ENCODE measurements at regions not wholly inside any gene's neighbourhood (a gene's known extent, or its start where the extent isn't known, plus 50 kb on each side); places are given as distances from the start of the nearest gene placed in this dataset.
"Not testable (repeated sequence)": the region's sequence is repeated elsewhere in the genome, so short reads cannot be mapped to it uniquely, and the experiment has no call there.

- DNase-seq: no peak
Measured at GRCh38 chr2:180591947-180592346, 388.5 kb upstream of the UBE2E3 start.

DNA sequence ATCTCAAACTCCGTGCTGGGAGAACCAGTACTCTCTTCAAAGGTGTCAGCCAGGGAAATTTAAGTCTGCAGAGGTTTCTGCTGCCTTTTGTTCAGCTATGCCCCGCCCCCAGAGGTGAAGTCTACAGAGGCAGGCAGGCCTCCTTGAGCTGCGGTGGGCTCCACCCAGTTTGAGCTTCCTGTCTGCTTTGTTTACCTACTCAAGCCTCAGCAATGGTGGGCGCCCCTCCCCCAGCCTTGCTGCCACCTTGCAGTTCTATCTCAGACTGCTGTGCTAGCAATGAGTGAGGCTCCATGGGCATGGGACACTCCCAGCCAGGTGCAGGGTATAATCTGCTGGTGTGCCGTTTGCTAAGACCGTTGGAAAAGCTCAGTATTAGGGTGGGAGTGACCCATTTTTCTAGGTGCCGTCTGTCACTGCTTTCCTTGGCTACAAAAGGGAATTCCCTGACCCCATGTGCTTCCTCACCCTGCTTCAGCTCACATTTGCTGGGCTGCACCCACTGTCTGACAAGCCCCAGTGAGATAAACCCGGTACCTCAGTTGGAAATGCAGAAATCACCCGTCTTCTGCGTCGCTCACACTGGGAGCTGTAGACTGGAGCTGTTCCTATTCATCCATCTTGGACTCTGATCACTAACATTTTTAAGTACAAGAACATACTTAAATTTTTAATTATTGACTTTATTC, 389.2 kb upstream of the UBE2E3 start:
- not testable (repeated sequence) for DNase-seq

DNA sequence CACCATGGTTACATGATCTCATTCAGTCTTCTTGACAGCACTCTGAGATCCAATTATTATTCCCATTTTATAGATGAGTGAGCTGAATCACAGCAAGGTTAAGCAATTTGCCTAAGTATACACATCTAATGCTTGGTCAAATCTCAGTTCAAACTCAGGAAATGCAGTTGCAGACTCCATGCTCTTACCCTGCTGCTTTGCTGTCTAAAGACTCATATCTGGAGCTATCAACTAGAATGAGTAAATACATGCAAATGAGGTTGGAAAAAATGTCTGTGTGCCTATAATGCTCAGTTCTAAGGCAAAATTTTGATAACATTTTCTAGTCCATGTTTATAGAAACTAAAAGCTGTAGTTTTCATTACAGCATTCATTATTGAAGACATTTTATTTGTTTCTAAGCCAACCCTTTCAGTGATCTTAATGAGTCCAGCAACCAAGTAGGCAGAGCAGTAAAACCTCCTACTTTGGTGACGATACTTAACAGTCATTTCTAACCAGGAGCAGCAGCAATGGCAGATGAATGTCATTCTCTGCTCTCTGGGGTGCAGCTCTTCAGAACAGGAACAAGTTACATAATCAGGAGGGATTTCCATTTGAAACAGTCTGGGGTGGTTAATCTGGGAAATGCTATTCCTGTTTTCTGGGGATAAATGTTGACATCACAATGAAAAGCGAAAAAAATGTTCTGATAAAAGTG, 396.8 kb upstream of the UBE2E3 start:
- DNase-seq: no peak

- DNase-seq: no peak
Measured at GRCh38 chr2:180579388-180579787, 401.0 kb upstream of the UBE2E3 start.

GRCh38 chr2:180578441-180578840, 402.0 kb upstream of the UBE2E3 start:
- DNase-seq: no peak

DNA sequence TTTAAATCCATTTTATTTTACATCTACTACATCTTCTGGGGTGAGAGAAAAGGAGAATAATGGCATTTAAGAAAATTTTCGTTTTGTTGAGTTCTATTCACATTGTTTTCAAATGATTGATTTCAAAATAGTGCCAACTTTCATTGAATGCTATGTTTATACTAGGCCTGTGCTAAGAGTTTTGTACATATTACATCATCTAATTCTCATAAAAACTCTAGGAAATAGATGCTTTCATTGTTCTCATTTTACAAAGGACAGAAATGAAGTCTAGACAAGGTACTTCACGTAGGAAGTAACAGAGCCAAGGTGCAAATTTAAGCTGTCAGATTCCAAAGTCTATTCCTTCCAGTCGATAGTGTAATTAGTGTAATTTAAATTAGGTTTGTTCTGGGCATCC, 402.8 kb upstream of the UBE2E3 start:
- no peak for DNase-seq

DNA sequence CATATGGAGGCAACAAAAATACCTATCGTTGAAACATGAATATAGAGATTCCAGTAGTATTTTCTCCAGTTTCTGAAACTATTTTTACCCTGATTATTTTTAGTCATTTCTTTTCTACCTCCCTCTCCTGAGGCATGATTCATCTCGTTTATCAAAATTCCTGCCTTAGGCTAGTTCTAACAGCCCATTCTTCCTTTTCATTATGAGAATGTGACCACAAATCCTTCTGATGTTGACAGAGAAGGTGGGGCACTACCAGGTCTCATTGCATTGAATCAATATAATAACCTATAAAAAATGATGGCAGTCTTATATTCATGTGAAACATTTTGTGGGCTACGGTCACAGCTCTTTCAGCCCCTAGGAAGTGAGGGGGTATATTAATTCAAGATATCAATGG, 406.5 kb upstream of the UBE2E3 start:
- no peak for DNase-seq

DNA sequence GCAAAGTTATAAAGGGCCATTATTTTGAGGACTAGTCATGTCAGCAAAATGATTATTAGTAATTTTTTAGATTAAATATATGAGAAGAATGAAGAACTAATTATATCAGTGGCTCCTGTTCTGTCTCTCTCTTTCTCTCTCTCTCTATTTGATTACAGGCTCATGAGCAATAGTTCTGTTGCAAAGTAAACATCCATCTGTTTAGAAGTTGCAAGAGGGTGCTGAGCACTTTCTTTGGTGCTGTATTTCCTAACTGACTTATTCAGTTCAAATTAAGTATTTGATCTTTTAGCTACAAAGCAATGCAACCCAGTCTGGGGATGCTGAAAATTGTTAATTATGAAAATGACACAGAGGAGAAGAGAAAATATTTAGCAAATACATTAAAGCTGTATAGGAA, 408.1 kb upstream of the UBE2E3 start:
- no peak for DNase-seq

- DNase-seq: no peak
Measured at GRCh38 chr2:180571559-180571958, 408.8 kb upstream of the UBE2E3 start.

DNA sequence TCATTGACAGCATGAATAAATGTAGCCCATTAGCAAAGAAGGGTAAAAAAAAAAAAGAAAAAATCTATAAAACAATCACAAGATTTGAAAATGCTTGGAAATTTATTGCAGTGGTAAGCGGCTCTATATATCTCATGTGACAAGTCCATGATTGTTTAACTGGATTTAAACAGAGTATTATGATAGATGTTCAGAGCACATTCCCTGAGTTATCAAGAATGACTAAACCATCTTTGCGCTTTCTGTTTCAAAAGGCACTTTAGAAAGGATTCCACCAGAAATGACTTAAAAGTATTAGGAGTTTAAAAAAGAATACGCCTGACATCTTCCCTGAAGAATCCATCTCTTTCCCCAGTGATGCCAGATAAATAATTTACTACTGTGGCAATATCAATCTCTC, 409.5 kb upstream of the UBE2E3 start:
- DNase-seq: no peak

- no peak for DNase-seq
Measured at GRCh38 chr2:180564051-180564450, 416.4 kb upstream of the UBE2E3 start.

DNA sequence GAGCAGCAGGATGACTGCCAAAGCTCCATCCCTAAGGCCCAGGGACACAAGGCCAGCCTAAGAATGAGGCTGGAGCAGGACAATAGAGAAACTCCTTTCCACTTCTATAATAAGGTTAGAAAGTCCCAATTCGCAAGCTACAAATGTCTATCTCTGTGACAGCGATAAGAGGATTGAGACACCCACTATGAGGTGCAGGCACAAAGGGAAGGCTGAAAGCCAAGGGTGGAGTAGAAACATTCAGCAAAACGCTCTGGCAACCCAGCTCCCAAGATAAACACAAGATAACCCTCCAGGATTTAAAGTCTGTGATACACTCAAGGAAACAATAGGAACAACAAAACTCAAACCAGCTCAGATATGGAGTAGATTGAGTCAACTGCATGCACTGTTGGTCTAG, 418.0 kb upstream of the UBE2E3 start:
- no peak for DNase-seq

- DNase-seq: no peak
Measured at GRCh38 chr2:180559771-180560170, 420.6 kb upstream of the UBE2E3 start.

- DNase-seq: no peak
Measured at GRCh38 chr2:180559038-180559437, 421.4 kb upstream of the UBE2E3 start.

DNA sequence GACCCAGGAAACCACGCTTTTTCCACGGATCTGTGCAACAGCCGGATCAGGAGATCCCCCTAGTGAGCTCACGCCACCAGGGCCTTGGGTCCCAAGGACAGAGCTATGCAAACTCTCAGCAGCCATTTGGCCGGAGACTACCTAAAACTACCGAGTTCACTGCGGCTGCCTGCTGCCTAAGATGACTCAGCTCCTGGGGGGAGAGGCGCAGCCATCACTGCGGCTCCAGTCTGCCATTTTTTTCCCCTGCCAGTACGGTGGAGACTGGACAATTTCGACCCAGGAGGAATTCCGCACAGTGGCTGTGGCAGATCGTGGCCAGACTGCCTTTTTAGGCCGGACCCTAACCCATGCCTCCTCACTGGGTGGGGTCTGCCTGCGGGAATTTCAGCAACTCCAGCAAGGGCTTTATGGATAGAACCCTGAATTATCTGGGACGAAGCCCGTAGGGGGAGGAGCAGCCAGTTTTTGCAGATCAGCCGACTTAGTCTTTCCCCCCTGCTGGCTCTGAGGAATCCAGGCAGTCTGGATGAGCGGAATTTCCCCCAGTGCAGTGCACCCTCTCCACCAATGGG, 424.9 kb upstream of the UBE2E3 start:
- DNase-seq: no peak

DNA sequence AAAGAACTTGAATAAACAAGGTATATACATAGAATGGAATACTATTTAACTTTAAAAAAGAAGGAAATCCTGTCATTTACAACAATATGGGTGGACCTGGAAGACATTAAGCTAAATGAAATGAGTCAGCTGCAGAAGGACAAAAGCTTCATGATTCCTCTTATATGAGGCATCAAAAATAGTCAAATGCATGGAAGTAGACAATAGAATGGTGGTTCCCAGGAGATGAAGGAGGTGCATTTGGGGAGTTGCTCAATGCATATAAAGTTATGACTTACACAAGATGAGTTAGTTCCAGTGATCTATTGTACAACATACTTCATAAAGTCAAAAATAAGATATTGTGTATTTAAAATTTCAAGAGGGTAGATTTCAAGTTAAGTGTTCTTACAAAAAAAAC, 426.1 kb upstream of the UBE2E3 start:
- DNase-seq: no peak

GRCh38 chr2:180553094-180553715, 427.2 kb upstream of the UBE2E3 start:
- DNase-seq: no peak

DNA sequence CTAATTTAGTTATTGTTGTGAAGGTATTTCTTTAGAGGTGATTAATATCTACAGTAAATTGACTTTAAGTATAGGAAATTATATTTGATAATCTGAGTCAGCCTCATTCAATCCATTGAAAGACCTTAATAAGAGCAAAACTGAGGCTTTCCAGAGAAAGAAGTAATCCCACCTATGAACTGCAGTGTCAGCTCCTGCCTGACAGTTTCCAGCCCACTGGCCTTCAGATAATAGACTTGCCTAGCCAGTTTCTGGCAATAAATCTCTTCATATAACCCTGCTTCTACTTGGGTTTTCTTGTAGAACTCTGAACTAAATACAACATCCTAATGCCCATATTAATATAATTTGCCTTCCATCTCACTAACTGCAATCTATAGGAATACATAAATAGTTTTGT, 437.9 kb upstream of the UBE2E3 start:
- no peak for DNase-seq

DNA sequence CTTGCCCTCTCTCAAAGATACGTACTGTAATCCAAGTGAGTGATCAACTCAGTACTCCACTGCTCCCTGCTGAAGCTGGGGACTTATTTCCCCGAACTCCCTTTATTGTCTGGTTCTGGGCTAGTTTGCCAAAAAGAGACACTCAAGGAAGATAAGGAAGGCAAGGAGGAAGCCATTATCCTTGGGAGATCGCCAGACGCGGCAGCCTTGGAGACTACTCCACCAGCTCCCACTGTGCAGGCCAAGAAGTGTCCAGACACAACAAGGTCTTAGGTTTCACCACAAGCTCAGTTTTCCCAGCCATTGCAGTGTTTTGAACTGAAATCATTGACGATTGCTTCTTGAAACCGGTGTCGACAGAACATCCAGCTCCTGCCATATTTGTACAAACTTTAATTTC, 439.6 kb upstream of the UBE2E3 start:
- no peak for DNase-seq

GRCh38 chr2:180539541-180539940, 440.9 kb upstream of the UBE2E3 start:
- no peak for DNase-seq

DNA sequence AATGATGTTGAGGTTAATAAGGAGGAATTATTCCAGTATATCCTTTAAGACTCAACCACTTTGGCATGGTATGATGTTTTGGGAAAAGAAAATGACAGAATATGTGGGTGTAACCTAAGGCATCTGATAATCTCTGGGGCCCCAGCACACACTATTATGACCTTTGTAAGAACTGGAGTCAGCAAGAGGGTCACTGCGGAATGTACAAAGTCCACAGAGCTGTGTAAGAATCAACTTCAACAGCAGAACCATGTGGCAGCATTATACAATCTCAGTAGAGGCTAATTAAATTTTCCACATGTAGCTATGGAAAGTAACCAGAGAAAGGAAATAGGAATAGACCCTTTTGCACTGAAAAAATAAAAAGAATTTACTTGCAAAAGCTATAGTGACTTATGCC, 445.1 kb upstream of the UBE2E3 start:
- DNase-seq: no peak

- DNase-seq: not testable (repeated sequence)
Measured at GRCh38 chr2:180531787-180532186, 448.6 kb upstream of the UBE2E3 start.

DNA sequence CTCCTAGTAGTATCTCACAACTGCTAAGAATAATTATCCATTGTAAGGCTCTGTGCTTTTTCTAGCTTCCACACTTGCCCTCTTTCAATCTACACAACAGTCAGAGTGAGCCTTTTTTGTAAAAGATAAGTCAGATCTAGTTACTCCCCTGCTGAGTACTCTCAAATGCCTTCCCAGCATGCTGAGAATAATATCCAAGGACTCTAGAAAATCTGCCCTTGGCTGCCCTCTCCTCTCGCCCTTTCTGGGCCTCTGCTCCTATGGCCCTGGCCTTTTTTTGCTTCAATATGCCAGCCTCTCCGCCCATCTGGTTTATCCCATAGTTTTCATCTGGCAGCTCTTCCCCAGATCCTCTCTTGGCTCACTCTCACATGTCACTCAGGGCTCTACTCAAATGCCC, 455.9 kb upstream of the UBE2E3 start:
- no peak for DNase-seq

Data from stimulated activated CD4-positive, alpha-beta T cell treated with anti-CD3 and anti-CD28 coated beads, Interleukin-2, amount 100 ng/mL, for 48 hours (primary cell).